ENCODE measurements at regions not wholly inside any gene's neighbourhood (a gene's known extent, or its start where the extent isn't known, plus 50 kb on each side); places are given as distances from the start of the nearest gene placed in this dataset.

GRCh38 chr1:190588424-190588823 lies 110.8 kb upstream of the BRINP3 start:
- TF ChIP-seq POLR2AphosphoS5 (IDR thresholded peaks at IDR 0.05; ENCODE audit: low read depth, low read length), result no peak
- TF ChIP-seq, protein P1, sequence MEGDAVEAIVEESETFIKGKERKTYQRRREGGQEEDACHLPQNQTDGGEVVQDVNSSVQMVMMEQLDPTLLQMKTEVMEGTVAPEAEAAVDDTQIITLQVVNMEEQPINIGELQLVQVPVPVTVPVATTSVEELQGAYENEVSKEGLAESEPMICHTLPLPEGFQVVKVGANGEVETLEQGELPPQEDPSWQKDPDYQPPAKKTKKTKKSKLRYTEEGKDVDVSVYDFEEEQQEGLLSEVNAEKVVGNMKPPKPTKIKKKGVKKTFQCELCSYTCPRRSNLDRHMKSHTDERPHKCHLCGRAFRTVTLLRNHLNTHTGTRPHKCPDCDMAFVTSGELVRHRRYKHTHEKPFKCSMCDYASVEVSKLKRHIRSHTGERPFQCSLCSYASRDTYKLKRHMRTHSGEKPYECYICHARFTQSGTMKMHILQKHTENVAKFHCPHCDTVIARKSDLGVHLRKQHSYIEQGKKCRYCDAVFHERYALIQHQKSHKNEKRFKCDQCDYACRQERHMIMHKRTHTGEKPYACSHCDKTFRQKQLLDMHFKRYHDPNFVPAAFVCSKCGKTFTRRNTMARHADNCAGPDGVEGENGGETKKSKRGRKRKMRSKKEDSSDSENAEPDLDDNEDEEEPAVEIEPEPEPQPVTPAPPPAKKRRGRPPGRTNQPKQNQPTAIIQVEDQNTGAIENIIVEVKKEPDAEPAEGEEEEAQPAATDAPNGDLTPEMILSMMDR (IDR thresholded peaks at IDR 0.05), result no peak
- TF ChIP-seq, protein P2, sequence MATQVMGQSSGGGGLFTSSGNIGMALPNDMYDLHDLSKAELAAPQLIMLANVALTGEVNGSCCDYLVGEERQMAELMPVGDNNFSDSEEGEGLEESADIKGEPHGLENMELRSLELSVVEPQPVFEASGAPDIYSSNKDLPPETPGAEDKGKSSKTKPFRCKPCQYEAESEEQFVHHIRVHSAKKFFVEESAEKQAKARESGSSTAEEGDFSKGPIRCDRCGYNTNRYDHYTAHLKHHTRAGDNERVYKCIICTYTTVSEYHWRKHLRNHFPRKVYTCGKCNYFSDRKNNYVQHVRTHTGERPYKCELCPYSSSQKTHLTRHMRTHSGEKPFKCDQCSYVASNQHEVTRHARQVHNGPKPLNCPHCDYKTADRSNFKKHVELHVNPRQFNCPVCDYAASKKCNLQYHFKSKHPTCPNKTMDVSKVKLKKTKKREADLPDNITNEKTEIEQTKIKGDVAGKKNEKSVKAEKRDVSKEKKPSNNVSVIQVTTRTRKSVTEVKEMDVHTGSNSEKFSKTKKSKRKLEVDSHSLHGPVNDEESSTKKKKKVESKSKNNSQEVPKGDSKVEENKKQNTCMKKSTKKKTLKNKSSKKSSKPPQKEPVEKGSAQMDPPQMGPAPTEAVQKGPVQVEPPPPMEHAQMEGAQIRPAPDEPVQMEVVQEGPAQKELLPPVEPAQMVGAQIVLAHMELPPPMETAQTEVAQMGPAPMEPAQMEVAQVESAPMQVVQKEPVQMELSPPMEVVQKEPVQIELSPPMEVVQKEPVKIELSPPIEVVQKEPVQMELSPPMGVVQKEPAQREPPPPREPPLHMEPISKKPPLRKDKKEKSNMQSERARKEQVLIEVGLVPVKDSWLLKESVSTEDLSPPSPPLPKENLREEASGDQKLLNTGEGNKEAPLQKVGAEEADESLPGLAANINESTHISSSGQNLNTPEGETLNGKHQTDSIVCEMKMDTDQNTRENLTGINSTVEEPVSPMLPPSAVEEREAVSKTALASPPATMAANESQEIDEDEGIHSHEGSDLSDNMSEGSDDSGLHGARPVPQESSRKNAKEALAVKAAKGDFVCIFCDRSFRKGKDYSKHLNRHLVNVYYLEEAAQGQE (IDR thresholded peaks at IDR 0.05; ENCODE audit: insufficient read depth in 1 of 2, low read depth in 2 of 2, low read length in 1 of 2), result no peak
- TF ChIP-seq TCF7L2 (IDR thresholded peaks at IDR 0.05; ENCODE audit: low read depth, low read length), result no peak
